Kidney (tissue), 13 donors: ENCODE measurements at regions not wholly inside any gene's neighbourhood (a gene's known extent, or its start where the extent isn't known, plus 50 kb on each side); places are given as distances from the start of the nearest gene placed in this dataset.

Experiments used
- DNase-seq, 5 donors: peaks; one replicate each; pipeline ENCODE4 v3.0.0-alpha.2; 2013 to 2020
- FAIRE-seq: peaks from 2 replicates; lab custom pipeline; 2012; peaks lifted over from hg19 to GRCh38; lab: Jason Lieb, UNC
- H3K27ac ChIP-seq, 2 donors: one replicate each; pipeline ENCODE4 v1.7.0; 2013; ENCODE audit warnings: low read depth in 2 of 2, low read length in 2 of 2, inconsistent platforms in 1 of 2
- H3K27me3 ChIP-seq: one replicate; pipeline ENCODE4 v1.7.1; 2013; ENCODE audit warnings: low read length, inconsistent platforms; ENCODE audit not compliant: control insufficient read depth, insufficient read depth
- H3K36me3 ChIP-seq, 3 donors: one replicate each; pipeline versions ENCODE4 v1.7.0 to v1.7.1; 2013; ENCODE audit warnings: low read length in 3 of 3, control low read depth in 1 of 3, inconsistent platforms in 1 of 3; ENCODE audit not compliant: insufficient read depth in 3 of 3, control insufficient read depth in 2 of 3
- H3K4me1 ChIP-seq, 3 donors: one replicate each; pipeline versions ENCODE4 v1.7.0 to v1.7.1; 2013; ENCODE audit warnings: low read length in 3 of 3, inconsistent platforms in 1 of 3, low read depth in 1 of 3; ENCODE audit not compliant: control insufficient read depth in 2 of 3, insufficient read depth in 2 of 3
- H3K4me3 ChIP-seq, 3 donors: one replicate each; pipeline versions ENCODE4 v1.7.0 to v1.8.1; 2013; ENCODE audit warnings: low read length in 3 of 3, control low read depth in 1 of 3, inconsistent platforms in 1 of 3
- H3K9ac ChIP-seq, 3 donors: one replicate each; pipeline versions ENCODE4 v1.7.0 to v1.7.1; 2013; ENCODE audit warnings: low read length in 3 of 3, control low read depth in 1 of 3, inconsistent platforms in 1 of 3
- H3K9me3 ChIP-seq, 3 donors: one replicate each; pipeline versions ENCODE4 v1.7.0 to v1.7.1; 2013; ENCODE audit warnings: low read length in 3 of 3, control low read depth in 1 of 3, inconsistent platforms in 1 of 3; ENCODE audit not compliant: control insufficient read depth in 2 of 3, insufficient read depth in 1 of 3
- intact Hi-C: fragments of 100-400 bp; cut with DNase I; formaldehyde crosslinking; loops from one replicate; pipeline ENCODE4 v1.11.1; 2022
- TF ChIP-seq, protein P1 (sequence below): IDR thresholded peaks from 3 replicates; pipeline ENCODE4 v1.5.1; 2012; ENCODE audit warnings: mild to moderate bottlenecking, moderate library complexity, borderline replicate concordance; ENCODE audit not compliant: insufficient read depth; ENCODE audit errors: extremely low read depth
- donor health status: control.
- donor health status: control.
- donor health status: control.
- donor health status: control.
- donor health status: control.
- donor health status: DM: yes; HTN: yes; CAD: no.
- donor health status: Normal renal cell carcinoma (clear cell type).

DNA sequence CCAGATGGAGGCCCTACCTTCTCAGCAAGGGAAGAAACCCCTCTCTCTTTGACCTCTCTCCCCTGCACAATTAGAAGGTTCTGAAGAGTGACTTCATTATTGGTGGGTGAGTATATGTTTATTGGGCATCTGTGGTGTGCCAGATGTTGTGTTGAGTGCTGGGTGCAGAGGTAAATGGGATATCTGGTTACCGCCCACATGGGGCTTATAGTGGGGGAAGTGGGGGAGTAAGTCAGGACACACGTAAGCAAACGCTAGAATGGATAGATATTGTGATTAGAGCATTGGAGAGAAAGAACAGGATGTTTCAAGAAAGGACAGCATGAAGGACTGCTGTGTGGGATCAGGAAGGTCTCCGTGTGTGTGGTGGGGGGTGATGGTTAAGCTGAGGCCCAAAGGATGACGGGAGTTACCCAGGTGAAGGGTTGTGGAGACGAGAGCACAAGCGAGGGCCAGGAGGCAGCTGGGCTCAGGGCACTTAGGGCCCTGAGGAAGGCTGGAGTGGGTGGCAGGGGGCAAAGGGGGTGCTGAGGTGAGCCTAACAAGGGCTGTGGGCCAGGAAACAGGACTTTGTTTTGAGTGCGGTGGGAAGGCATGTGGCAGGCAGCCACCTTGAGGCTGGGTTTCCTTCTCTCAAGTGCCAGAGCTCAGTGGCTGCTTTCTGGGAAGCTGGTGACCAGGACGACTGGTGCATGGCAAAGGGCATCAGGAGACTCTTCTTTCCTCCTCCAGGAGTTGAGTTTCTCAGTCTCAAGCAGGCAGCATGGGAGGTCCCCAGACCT, 299.9 kb downstream of the RPS24 start:
- intact Hi-C loops = no loop called here

DNA sequence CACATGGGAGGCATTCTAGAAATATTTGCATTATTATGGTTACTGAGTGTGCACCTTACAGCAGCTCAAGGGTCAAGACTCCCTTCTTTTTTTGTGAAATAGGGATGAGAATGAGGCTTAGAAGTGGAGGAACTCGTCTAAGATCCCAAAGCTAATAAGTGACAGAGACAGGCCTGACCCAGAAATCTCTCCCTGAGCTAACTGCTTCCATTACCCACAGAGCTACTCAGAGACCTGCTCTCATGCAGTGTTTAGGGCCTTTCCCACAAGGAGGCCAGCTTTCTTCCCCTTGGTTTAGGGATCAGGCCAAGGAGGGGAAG, 301.7 kb downstream of the RPS24 start:
- Histone ChIP-seq H3K27ac (no peak overlapping the region), H3K4me1 (peaks cover 0 to 3% (median 0%) of the 10 kb centered on the region in 3 donors), H3K36me3 (no peaks in the 10 kb centered on the region), H3K9ac (no peak overlapping the region), H3K9me3 (no peaks in the 10 kb centered on the region), H3K4me3 (no peak overlapping the region), H3K27me3 (no peaks in the 10 kb centered on the region)
- no peak for FAIRE-seq
- DNase-seq = no peak
- TF ChIP-seq, protein P1, sequence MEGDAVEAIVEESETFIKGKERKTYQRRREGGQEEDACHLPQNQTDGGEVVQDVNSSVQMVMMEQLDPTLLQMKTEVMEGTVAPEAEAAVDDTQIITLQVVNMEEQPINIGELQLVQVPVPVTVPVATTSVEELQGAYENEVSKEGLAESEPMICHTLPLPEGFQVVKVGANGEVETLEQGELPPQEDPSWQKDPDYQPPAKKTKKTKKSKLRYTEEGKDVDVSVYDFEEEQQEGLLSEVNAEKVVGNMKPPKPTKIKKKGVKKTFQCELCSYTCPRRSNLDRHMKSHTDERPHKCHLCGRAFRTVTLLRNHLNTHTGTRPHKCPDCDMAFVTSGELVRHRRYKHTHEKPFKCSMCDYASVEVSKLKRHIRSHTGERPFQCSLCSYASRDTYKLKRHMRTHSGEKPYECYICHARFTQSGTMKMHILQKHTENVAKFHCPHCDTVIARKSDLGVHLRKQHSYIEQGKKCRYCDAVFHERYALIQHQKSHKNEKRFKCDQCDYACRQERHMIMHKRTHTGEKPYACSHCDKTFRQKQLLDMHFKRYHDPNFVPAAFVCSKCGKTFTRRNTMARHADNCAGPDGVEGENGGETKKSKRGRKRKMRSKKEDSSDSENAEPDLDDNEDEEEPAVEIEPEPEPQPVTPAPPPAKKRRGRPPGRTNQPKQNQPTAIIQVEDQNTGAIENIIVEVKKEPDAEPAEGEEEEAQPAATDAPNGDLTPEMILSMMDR = no peak
- intact Hi-C loops = no loop called here

More for the DNA sequence above, 299.9 kb downstream of the RPS24 start:
- Histone ChIP-seq H3K27ac (no peak overlapping the region), H3K27me3 (no peaks in the 10 kb centered on the region), H3K36me3 (no peaks in the 10 kb centered on the region), H3K9me3 (no peaks in the 10 kb centered on the region), H3K4me3 (no peak overlapping the region), H3K4me1 (peaks cover 0 to 3% (median 0%) of the 10 kb centered on the region in 3 donors), H3K9ac (no peak overlapping the region)
- FAIRE-seq = no peak
- no peak for DNase-seq
- TF ChIP-seq, protein P1 = no peak

DNA sequence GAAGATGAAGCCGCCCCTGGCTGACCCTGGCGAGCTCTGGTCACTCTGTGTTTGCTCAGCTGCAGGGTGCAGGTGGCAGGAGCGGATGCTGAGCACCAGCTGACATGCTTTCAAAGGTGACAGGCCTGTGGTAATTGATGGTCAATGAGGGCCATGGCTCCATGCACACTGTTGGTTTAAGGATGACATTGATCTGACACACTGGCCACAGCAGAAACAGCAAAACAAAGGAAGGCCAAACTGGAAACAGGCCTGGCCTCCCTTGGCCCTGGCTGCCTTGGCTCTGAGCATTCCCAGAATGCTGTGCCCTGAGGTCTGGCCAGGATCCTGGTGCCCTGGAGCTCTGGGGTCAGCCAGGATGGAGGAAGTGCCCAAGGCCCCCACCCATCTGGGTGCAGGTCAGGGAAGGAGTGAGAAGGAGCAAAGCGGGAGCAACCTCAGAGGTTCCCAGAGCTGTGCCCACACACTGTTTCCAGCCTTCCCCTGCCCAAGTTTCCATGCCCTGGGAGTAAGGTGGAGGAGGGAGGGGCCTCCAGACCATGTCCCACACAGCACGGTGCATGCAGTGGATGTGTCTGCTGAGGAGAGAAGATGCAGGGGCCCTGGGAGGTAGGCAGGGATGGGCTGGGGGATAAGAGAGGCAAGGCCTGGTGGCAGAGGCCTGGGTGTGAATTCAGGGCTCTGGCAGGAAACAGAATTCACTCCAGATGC, 302.2 kb downstream of the RPS24 start:
- Histone ChIP-seq H3K9ac (no peak overlapping the region), H3K27ac (no peak overlapping the region)

More for the DNA sequence above, 302.2 kb downstream of the RPS24 start:
- FAIRE-seq = no peak
- Histone ChIP-seq H3K9me3 (no peaks in the 10 kb centered on the region), H3K27me3 (no peaks in the 10 kb centered on the region), H3K36me3 (no peaks in the 10 kb centered on the region), H3K4me1 (peaks cover 0 to 3% (median 0%) of the 10 kb centered on the region in 3 donors), H3K4me3 (no peak overlapping the region)
- DNase-seq = peak; percentile 59 to 81 (median 73)
- intact Hi-C loops = no loop called here
- TF ChIP-seq, protein P1 = no peak
